ENCODE measurements at regions not wholly inside any gene's neighbourhood (a gene's known extent, or its start where the extent isn't known, plus 50 kb on each side); places are given as distances from the start of the nearest gene placed in this dataset.

DNA sequence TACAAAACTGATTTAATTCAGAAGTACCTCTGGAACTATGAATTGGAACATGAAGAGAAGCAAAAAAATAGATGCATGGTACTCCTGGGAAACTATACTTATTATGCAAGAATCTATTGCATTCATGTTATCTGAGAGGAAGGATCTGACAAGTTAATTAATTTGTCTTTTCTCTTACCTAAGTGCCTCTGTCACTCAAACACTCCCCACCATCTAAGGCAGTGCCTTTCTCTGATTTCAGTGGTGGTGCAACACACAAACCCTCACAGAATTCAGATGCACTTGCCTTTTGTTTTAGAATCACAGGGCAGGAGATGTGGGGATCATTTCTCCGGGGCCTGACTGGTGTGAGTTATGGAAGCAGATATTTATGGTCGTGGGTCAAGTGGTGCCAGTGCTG, 52.5 kb upstream of the C9orf72 start:
- Histone ChIP-seq H3K4me1 (peaks cover 0 to 4% (median 0%) of the 10 kb centered on the region in 12 donors), H3K36me3 (no peaks in the 10 kb centered on the region), H3K9me3 (no peaks in the 10 kb centered on the region), H3K27ac (no peak overlapping the region), H3K4me3 (no peak overlapping the region), H3K27me3 (no peaks in the 10 kb centered on the region)
- WGBS, 4 donors: 57 to 73% (median 59%) methylated on average over 2 of the region's 2 CpGs
- DNase-seq (no peak), ATAC-seq (no peak)
- intact Hi-C loops (cut with DNase I): no loop called here
- TF ChIP-seq POLR2A (IDR thresholded peaks at IDR 0.05): no peak

GRCh38 chr9:27626244-27627187, 53.2 kb upstream of the C9orf72 start:
- Histone ChIP-seq H3K36me3 (no peaks in the 10 kb centered on the region), H3K4me1 (peaks cover 0 to 4% (median 0%) of the 10 kb centered on the region in 12 donors), H3K9me3 (no peaks in the 10 kb centered on the region), H3K4me3 (no peak overlapping the region), H3K27ac (no peak overlapping the region), H3K27me3 (peaks cover 0 to 3% (median 0%) of the 10 kb centered on the region in 9 donors)
- 70 to 82% (median 78%) methylated on average over 8 of the region's 8 CpGs for WGBS, 4 donors
- ATAC-seq (no peak), DNase-seq (no peak)
- no peak for TF ChIP-seq POLR2A (IDR thresholded peaks at IDR 0.05)
- TF ChIP-seq, protein P1, sequence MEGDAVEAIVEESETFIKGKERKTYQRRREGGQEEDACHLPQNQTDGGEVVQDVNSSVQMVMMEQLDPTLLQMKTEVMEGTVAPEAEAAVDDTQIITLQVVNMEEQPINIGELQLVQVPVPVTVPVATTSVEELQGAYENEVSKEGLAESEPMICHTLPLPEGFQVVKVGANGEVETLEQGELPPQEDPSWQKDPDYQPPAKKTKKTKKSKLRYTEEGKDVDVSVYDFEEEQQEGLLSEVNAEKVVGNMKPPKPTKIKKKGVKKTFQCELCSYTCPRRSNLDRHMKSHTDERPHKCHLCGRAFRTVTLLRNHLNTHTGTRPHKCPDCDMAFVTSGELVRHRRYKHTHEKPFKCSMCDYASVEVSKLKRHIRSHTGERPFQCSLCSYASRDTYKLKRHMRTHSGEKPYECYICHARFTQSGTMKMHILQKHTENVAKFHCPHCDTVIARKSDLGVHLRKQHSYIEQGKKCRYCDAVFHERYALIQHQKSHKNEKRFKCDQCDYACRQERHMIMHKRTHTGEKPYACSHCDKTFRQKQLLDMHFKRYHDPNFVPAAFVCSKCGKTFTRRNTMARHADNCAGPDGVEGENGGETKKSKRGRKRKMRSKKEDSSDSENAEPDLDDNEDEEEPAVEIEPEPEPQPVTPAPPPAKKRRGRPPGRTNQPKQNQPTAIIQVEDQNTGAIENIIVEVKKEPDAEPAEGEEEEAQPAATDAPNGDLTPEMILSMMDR (IDR thresholded peaks at IDR 0.05): no peak
- intact Hi-C loops (cut with DNase I): no loop called here

DNA sequence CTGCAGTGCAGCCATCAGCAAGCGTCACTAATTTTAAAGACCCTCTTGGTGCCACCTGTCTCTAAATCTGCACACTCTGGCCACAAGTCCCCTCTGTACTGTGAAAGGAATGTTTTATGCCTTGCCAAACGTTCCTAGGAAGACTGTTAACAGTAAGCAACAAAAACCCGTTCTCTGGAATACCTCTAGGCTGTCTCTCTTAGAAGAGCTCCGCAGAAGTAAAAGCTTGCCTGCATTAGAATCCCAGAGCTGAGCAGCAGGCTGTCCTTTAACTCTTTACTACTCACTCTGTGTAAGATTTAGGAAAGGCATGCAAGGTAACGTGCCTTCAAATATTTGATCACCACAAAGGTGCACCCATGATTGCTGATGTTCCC, 53.9 kb upstream of the C9orf72 start:
- no peaks in the 10 kb centered on the region for H3K9me3 ChIP-seq
- no peak overlapping the region for H3K27ac ChIP-seq
- H3K36me3 ChIP-seq: no peaks in the 10 kb centered on the region
- DNase-seq (no peak), ATAC-seq (no peak)
- peaks cover 0 to 3% (median 0%) of the 10 kb centered on the region in 9 donors for H3K27me3 ChIP-seq
- intact Hi-C loops (cut with DNase I): no loop called here
- WGBS, 4 donors: 33 to 40% (median 38%) methylated on average over 5 of the region's 5 CpGs
- H3K4me1 ChIP-seq: peaks cover 0 to 4% (median 0%) of the 10 kb centered on the region in 12 donors
- TF ChIP-seq, protein P1 (IDR thresholded peaks at IDR 0.05): no peak
- no peak for TF ChIP-seq POLR2A (IDR thresholded peaks at IDR 0.05)
- H3K4me3 ChIP-seq: no peak overlapping the region

DNA sequence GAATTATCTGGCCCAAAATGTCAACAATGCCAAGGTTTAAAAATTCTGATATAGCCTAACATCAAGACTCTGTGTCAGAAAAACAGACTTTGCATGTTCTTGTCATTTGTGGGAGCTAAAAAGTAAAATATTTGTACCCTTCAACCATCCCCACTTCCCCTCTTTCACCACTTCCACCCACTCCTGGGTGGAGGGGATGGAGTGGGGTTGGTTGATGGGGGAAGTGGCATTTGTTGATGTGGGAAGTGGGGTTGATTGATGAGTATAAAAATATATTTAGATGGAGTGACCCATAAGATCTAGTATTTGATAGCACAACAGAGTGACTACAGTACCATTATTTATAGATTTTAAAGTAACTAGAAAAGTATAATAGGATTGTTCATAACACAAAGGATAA, 55.0 kb upstream of the C9orf72 start:
- no peak for DNase-seq
- Histone ChIP-seq H3K4me3 (no peak overlapping the region), H3K4me1 (no peaks in the 10 kb centered on the region), H3K36me3 (no peaks in the 10 kb centered on the region), H3K27me3 (peaks cover 0 to 3% (median 0%) of the 10 kb centered on the region in 9 donors), H3K27ac (no peak overlapping the region), H3K9me3 (no peaks in the 10 kb centered on the region)
- ATAC-seq: no peak
- intact Hi-C loops (cut with DNase I): no loop called here
- no peak for TF ChIP-seq POLR2A (IDR thresholded peaks at IDR 0.05)
- TF ChIP-seq, protein P1 (IDR thresholded peaks at IDR 0.05): no peak
